K562 (cell line): ENCODE measurements at regions not wholly inside any gene's neighbourhood (a gene's known extent, or its start where the extent isn't known, plus 50 kb on each side); places are given as distances from the start of the nearest gene placed in this dataset.

ENCODE experiments used
- ATAC-seq: fragments of 200-7000 bp; cut with Tn5 transposase; 3 replicates; pipeline ENCODE4 v1.9.1; 2020; ENCODE audit warnings: moderate library complexity
- BruUV-seq: library from RNA; stranded (reverse); fragments of 400-500 nt; replicated peaks from 2 replicates; lab custom pipeline; 2021; lab: Mats Ljungman, UMichigan
- CTCF ChIA-PET: fragments of 300-600 bp; formaldehyde crosslinking; extraction: SDS; loops from one replicate; lab custom pipeline; 2021; ENCODE audit warnings: low intra/inter-chr PET ratio; lab: Yijun Ruan, JAX
- POLR2A ChIA-PET: fragments of 300-600, 350-650 bp; sonication (Branson Sonifier 250); formaldehyde crosslinking; extraction: SDS; loops from one replicate; lab custom pipeline; 2021; ENCODE audit warnings: antibody characterized with exemption, inconsistent platforms; lab: Yijun Ruan, JAX
- DNase-seq, 4 experiments: peaks; one replicate each; pipeline versions ENCODE4 v3.0.0 to v3.0.0-alpha.2; 2011 to 2018; ENCODE audit warnings: low spot score in 3 of 4, mixed read lengths in 3 of 4; ENCODE audit errors: extremely low read depth in 1 of 4
- FAIRE-seq: peaks from 2 replicates; lab custom pipeline; 2011; peaks lifted over from hg19 to GRCh38; lab: Jason Lieb, UNC
- H2AFZ ChIP-seq: 2 replicates; pipeline ENCODE4 v1.6.0; 2011; ENCODE audit warnings: low read depth, low read length, control low read depth, inconsistent platforms
- H3K27ac ChIP-seq: fragments of 200-600 bp; 3 replicates; pipeline ENCODE4 v1.8.0; 2011; ENCODE audit warnings: low read depth, mild to moderate bottlenecking, control low read depth, inconsistent platforms, low read length, moderate library complexity, mixed read lengths; ENCODE audit errors: extremely low read depth
- H3K27me3 ChIP-seq, 2 experiments: fragments of 300-600 bp in 1 of 2; 2 replicates in 1 of 2; 3 replicates in 1 of 2; pipeline versions ENCODE4 v1.6.0 to v1.8.0; 2011; ENCODE audit warnings: inconsistent platforms in 2 of 2, low read length in 2 of 2, mild to moderate bottlenecking in 1 of 2, mixed read lengths in 1 of 2, moderate library complexity in 1 of 2; ENCODE audit not compliant: control insufficient read depth in 2 of 2, insufficient read depth in 2 of 2
- H3K36me3 ChIP-seq: fragments of 300-600 bp; 3 replicates; pipeline ENCODE4 v1.8.0; 2011; ENCODE audit warnings: mild to moderate bottlenecking, low read length, inconsistent platforms; ENCODE audit not compliant: control insufficient read depth, insufficient read depth
- H3K4me1 ChIP-seq, 2 experiments: fragments of 200-600 bp in 1 of 2; replicated peaks in 1 of 2; 2 replicates in 1 of 2; 3 replicates in 1 of 2; pipeline versions ENCODE4 v1.5.1 to v1.8.0; 2011; ENCODE audit warnings: inconsistent platforms in 2 of 2, low read length in 2 of 2, mild to moderate bottlenecking in 1 of 2, mixed read lengths in 1 of 2, moderate library complexity in 1 of 2; ENCODE audit not compliant: control insufficient read depth in 2 of 2, insufficient read depth in 2 of 2
- H3K4me2 ChIP-seq: 2 replicates; pipeline ENCODE4 v1.6.1; 2011; ENCODE audit warnings: low read length, control low read depth, inconsistent platforms, mixed read lengths; ENCODE audit not compliant: insufficient read depth
- H3K4me3 ChIP-seq: fragments of 200-600 bp; sonication (generic), shearing (Covaris generic); 2 replicates; pipeline ENCODE4 v1.5.1; 2016; ENCODE audit warnings: control low read depth, inconsistent platforms
- H3K79me2 ChIP-seq: fragments of 200-600 bp; 3 replicates; pipeline ENCODE4 v1.8.0; 2011; ENCODE audit warnings: low read length, inconsistent platforms; ENCODE audit not compliant: control insufficient read depth, insufficient read depth
- H3K9ac ChIP-seq, 2 experiments: 2 replicates each; pipeline versions ENCODE4 v1.6.0 to v1.6.1; 2011; ENCODE audit warnings: low read depth in 2 of 2, low read length in 2 of 2, control low read depth in 1 of 2, inconsistent platforms in 1 of 2, mild to moderate bottlenecking in 1 of 2, mixed read lengths in 1 of 2; ENCODE audit not compliant: insufficient read depth in 1 of 2
- H3K9me1 ChIP-seq: one replicate; pipeline ENCODE4 v1.6.0; 2011; ENCODE audit warnings: inconsistent platforms, mild to moderate bottlenecking, low read length, moderate library complexity; ENCODE audit not compliant: control insufficient read depth, insufficient read depth
- H3K9me3 ChIP-seq: replicated peaks from 2 replicates; pipeline ENCODE4 v1.5.1; 2011; ENCODE audit warnings: low read depth, low read length, inconsistent platforms; ENCODE audit not compliant: control insufficient read depth, insufficient read depth
- H4K20me1 ChIP-seq: replicated peaks from 2 replicates; pipeline ENCODE4 v1.6.1; 2011; ENCODE audit warnings: low read length, inconsistent platforms, mixed read lengths; ENCODE audit not compliant: control insufficient read depth, insufficient read depth
- ATF1 ChIP-seq, 2 experiments: fragments of 450-650 bp in 1 of 2; IDR thresholded peaks; 2 replicates each; pipeline ENCODE4 v1.6.1; 2016; ENCODE audit warnings: missing compliant biosample characterization in 1 of 2, missing genetic modification characterization in 1 of 2
- CHD2 ChIP-seq: IDR thresholded peaks from 2 replicates; pipeline ENCODE4 v1.6.1; 2011; ENCODE audit warnings: low read depth, low read length
- CREB1 ChIP-seq, 2 experiments: sonication (generic) in 1 of 2; formaldehyde crosslinking in 1 of 2; IDR thresholded peaks; 2 replicates each; pipeline versions ENCODE4 v1.6.1 to v1.8.0; 2012 to 2022; ENCODE audit warnings: inconsistent platforms in 1 of 2, mild to moderate bottlenecking in 1 of 2, missing genetic modification reagents in 1 of 2, moderate library complexity in 1 of 2
- DIDO1 ChIP-seq: fragments of 450-650 bp; IDR thresholded peaks from 2 replicates; pipeline ENCODE4 v1.6.1; 2016; ENCODE audit warnings: low read depth, missing biosample characterization, missing genetic modification characterization
- SNIP1 ChIP-seq: fragments of 450-650 bp; IDR thresholded peaks from 2 replicates; pipeline ENCODE4 v1.7.1; 2017; ENCODE audit warnings: low read depth, mild to moderate bottlenecking
- ZNF217 ChIP-seq: sonication (generic); formaldehyde crosslinking; IDR thresholded peaks from 2 replicates; pipeline ENCODE4 v1.8.0; 2022; ENCODE audit warnings: mild to moderate bottlenecking, missing genetic modification reagents
- ZNF232 ChIP-seq: sonication (generic); formaldehyde crosslinking; IDR thresholded peaks from 2 replicates; pipeline ENCODE4 v1.8.0; 2022; ENCODE audit warnings: mild to moderate bottlenecking, missing genetic modification reagents
- ZNF354B ChIP-seq: fragments of 250-450 bp; sonication (Bioruptor Pico); IDR thresholded peaks from 2 replicates; pipeline ENCODE4 v1.4.0; 2020
- ZNF436 ChIP-seq: fragments of 250-450, 450-650 bp; sonication (Bioruptor Pico); formaldehyde crosslinking; IDR thresholded peaks from 2 replicates; pipeline ENCODE4 v1.7.0; 2020; ENCODE audit warnings: mild to moderate bottlenecking
- WGBS: fragments of 100-300 bp; shearing (Covaris generic); methylation state at CpG from one replicate; pipeline ENCODE4 v1.1.6; 2016; ENCODE audit warnings: low coverage, mixed read lengths; ENCODE audit not compliant: insufficient coverage; ENCODE audit errors: missing lambda C conversion rate; 5-methylcytosine and 5-hydroxymethylcytosine counted together
- in situ Hi-C: fragments of 300-500 bp; cut with MboI; formaldehyde crosslinking; loops from 4 replicates; pipeline ENCODE4 v1.15.0; 2018; ENCODE audit warnings: inconsistent platforms, mixed read lengths
- intact Hi-C: fragments of 100-400 bp; cut with micrococcal nuclease; formaldehyde crosslinking; loops from 2 replicates; pipeline ENCODE4 v1.14.2; 2022
- TF ChIP-seq, protein P1 (sequence below): fragments of 450-650 bp; IDR thresholded peaks from one replicate; pipeline ENCODE4 v1.6.1; 2018; ENCODE audit warnings: mild to moderate bottlenecking, moderate library complexity; ENCODE audit not compliant: partially characterized antibody
- TF ChIP-seq, protein P2 (sequence below): sonication (generic); formaldehyde crosslinking; IDR thresholded peaks from 2 replicates; pipeline ENCODE4 v1.8.0; 2022; ENCODE audit warnings: missing genetic modification reagents, mild to moderate bottlenecking, borderline replicate concordance
- TF ChIP-seq, protein P3 (sequence below): IDR thresholded peaks from 2 replicates; pipeline ENCODE4 v1.6.1; 2011; ENCODE audit warnings: borderline replicate concordance, low read depth, mild to moderate bottlenecking, moderate library complexity, low read length; ENCODE audit not compliant: insufficient read depth, poor library complexity, severe bottlenecking
- TF ChIP-seq, protein P4 (sequence below), 3 experiments: IDR thresholded peaks in 2 of 3; conservative IDR thresholded peaks in 1 of 3; 2 replicates each; pipeline ENCODE4 v1.5.1; 2011 to 2012; ENCODE audit warnings: low read length in 3 of 3, mild to moderate bottlenecking in 3 of 3, control low read depth in 2 of 3, improper control_type of control experiment in 1 of 3, inconsistent platforms in 1 of 3, low read depth in 1 of 3, mixed read lengths in 1 of 3, moderate library complexity in 1 of 3; ENCODE audit not compliant: insufficient read depth in 2 of 3

DNA sequence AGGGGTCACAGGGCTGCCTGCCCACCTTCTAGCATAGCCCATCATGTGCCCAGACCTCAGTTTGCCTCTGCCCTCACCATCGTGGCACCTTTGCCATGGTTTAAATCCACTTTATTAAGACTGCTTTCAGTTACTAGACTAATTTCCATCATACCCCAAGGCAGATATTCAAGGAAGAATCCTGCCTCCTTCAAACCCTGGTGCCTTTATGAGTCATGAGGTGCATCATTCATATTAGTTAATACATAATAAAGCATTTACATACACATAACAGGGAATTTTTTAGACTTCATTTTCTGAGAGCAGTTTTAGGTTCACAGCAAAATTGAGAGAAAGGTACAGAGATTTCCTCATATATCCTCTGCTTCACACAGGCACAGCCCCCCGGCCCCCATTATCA lies 62.8 kb downstream of the CXCL12 start:
- Histone ChIP-seq H3K9me3 (no peaks in the 10 kb centered on the region), H3K4me3 (no peak overlapping the region), H3K4me2 (no peak overlapping the region), H3K27ac (no peak overlapping the region), H3K27me3 (no peaks in the 10 kb centered on the region; a peak in 1 of 5 replicates), H3K36me3 (no peaks in the 10 kb centered on the region), H3K9me1 (no peaks in the 10 kb centered on the region), H3K9ac (no peak overlapping the region), H3K4me1 (no peaks in the 10 kb centered on the region), H4K20me1 (no peaks in the 10 kb centered on the region), H3K79me2 (no peaks in the 10 kb centered on the region), H2AFZ (no peak overlapping the region)
- ChIA-PET CTCF (no interaction called here), POLR2A (no interaction called here)
- intact Hi-C loops (no loop called here), in situ Hi-C loops (no loop called here)
- ATAC-seq (no peak), DNase-seq (no peak), FAIRE-seq (no peak)
- 8% methylated on average over 2 of the region's 2 CpGs for WGBS
- BruUV-seq: no TSS peak
- no peak for TF ChIP-seq ZNF217 (CRISPR knock-in tag)
- TF ChIP-seq, protein P1, sequence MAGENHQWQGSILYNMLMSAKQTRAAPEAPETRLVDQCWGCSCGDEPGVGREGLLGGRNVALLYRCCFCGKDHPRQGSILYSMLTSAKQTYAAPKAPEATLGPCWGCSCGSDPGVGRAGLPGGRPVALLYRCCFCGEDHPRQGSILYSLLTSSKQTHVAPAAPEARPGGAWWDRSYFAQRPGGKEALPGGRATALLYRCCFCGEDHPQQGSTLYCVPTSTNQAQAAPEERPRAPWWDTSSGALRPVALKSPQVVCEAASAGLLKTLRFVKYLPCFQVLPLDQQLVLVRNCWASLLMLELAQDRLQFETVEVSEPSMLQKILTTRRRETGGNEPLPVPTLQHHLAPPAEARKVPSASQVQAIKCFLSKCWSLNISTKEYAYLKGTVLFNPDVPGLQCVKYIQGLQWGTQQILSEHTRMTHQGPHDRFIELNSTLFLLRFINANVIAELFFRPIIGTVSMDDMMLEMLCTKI: no peak
- TF ChIP-seq, protein P2, sequence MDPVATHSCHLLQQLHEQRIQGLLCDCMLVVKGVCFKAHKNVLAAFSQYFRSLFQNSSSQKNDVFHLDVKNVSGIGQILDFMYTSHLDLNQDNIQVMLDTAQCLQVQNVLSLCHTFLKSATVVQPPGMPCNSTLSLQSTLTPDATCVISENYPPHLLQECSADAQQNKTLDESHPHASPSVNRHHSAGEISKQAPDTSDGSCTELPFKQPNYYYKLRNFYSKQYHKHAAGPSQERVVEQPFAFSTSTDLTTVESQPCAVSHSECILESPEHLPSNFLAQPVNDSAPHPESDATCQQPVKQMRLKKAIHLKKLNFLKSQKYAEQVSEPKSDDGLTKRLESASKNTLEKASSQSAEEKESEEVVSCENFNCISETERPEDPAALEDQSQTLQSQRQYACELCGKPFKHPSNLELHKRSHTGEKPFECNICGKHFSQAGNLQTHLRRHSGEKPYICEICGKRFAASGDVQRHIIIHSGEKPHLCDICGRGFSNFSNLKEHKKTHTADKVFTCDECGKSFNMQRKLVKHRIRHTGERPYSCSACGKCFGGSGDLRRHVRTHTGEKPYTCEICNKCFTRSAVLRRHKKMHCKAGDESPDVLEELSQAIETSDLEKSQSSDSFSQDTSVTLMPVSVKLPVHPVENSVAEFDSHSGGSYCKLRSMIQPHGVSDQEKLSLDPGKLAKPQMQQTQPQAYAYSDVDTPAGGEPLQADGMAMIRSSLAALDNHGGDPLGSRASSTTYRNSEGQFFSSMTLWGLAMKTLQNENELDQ: no peak
- TF ChIP-seq CHD2: no peak
- no peak for TF ChIP-seq DIDO1 (tag)
- TF ChIP-seq CREB1 (IDR thresholded peaks at IDR 0.05): no peak
- TF ChIP-seq CREB1 (CRISPR knock-in tag; IDR thresholded peaks at IDR 0.05): no peak
- no peak for TF ChIP-seq ATF1 (CRISPR knock-in tag; IDR thresholded peaks at IDR 0.05)
- TF ChIP-seq ATF1 (tag; IDR thresholded peaks at IDR 0.05): no peak
- TF ChIP-seq SNIP1: no peak
- TF ChIP-seq, protein P3, sequence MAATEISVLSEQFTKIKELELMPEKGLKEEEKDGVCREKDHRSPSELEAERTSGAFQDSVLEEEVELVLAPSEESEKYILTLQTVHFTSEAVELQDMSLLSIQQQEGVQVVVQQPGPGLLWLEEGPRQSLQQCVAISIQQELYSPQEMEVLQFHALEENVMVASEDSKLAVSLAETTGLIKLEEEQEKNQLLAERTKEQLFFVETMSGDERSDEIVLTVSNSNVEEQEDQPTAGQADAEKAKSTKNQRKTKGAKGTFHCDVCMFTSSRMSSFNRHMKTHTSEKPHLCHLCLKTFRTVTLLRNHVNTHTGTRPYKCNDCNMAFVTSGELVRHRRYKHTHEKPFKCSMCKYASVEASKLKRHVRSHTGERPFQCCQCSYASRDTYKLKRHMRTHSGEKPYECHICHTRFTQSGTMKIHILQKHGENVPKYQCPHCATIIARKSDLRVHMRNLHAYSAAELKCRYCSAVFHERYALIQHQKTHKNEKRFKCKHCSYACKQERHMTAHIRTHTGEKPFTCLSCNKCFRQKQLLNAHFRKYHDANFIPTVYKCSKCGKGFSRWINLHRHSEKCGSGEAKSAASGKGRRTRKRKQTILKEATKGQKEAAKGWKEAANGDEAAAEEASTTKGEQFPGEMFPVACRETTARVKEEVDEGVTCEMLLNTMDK: no peak
- TF ChIP-seq, protein P4, sequence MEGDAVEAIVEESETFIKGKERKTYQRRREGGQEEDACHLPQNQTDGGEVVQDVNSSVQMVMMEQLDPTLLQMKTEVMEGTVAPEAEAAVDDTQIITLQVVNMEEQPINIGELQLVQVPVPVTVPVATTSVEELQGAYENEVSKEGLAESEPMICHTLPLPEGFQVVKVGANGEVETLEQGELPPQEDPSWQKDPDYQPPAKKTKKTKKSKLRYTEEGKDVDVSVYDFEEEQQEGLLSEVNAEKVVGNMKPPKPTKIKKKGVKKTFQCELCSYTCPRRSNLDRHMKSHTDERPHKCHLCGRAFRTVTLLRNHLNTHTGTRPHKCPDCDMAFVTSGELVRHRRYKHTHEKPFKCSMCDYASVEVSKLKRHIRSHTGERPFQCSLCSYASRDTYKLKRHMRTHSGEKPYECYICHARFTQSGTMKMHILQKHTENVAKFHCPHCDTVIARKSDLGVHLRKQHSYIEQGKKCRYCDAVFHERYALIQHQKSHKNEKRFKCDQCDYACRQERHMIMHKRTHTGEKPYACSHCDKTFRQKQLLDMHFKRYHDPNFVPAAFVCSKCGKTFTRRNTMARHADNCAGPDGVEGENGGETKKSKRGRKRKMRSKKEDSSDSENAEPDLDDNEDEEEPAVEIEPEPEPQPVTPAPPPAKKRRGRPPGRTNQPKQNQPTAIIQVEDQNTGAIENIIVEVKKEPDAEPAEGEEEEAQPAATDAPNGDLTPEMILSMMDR (IDR thresholded peaks at IDR 0.05 in 2 of 3, conservative IDR thresholded peaks at IDR 0.05 in 1 of 3; ENCODE audit: insufficient read depth in 2 of 3, low read depth in 1 of 3, low read length in 3 of 3): no peak
- no peak for TF ChIP-seq ZNF232
- no peak for TF ChIP-seq ZNF436 (CRISPR knock-in tag)
- no peak for TF ChIP-seq ZNF354B
